Neural crest cell (in vitro differentiated cells): ENCODE measurements at regions not wholly inside any gene's neighbourhood (a gene's known extent, or its start where the extent isn't known, plus 50 kb on each side); places are given as distances from the start of the nearest gene placed in this dataset.

Experiments used
- DNase-seq: peaks from one replicate; pipeline ENCODE4 v3.0.0; 2021; ENCODE audit warnings: low read depth, mixed read lengths, low spot score
- H3K27ac Mint-ChIP-seq: one replicate; pipeline ENCODE4 v1.8.0; 2021; ENCODE audit warnings: mild to moderate bottlenecking, mixed read lengths; ENCODE audit not compliant: unreplicated experiment
- H3K27me3 Mint-ChIP-seq: 2 replicates; pipeline ENCODE4 v1.8.0; 2021; ENCODE audit warnings: low read depth, mild to moderate bottlenecking, mixed read lengths
- H3K36me3 Mint-ChIP-seq: 2 replicates; pipeline ENCODE4 v1.8.0; 2021; ENCODE audit warnings: low read depth, mild to moderate bottlenecking, mixed read lengths
- H3K4me1 Mint-ChIP-seq: 2 replicates; pipeline ENCODE4 v1.8.0; 2021; ENCODE audit warnings: mixed read lengths
- H3K4me3 Mint-ChIP-seq: one replicate; pipeline ENCODE4 v1.8.0; 2021; ENCODE audit warnings: mild to moderate bottlenecking, mixed read lengths
- H3K9me3 Mint-ChIP-seq: 2 replicates; pipeline ENCODE4 v1.8.0; 2021; ENCODE audit warnings: mixed read lengths
- CTCF ChIP-seq: fragments of 200-600 bp; sonication (generic); conservative IDR thresholded peaks from 2 replicates; pipeline ENCODE4 v1.5.0; 2021; ENCODE audit warnings: antibody characterized with exemption, mild to moderate bottlenecking

- DNase-seq, result no peak
- Mint-ChIP-seq H3K9me3 (peaks cover 14% of the 10 kb centered on the region), H3K4me3 (no peak overlapping the region), H3K36me3 (peaks cover 6% of the 10 kb centered on the region), H3K4me1 (no peaks in the 10 kb centered on the region), H3K27ac (no peak overlapping the region), H3K27me3 (no peaks in the 10 kb centered on the region)
- no peak for TF ChIP-seq CTCF
Measured at GRCh38 chr2:155060896-155061295, 362.4 kb downstream of the KCNJ3 start.

GRCh38 chr2:155054712-155055111 lies 356.2 kb downstream of the KCNJ3 start:
- Mint-ChIP-seq H3K4me3 (no peak overlapping the region), H3K4me1 (no peaks in the 10 kb centered on the region), H3K27me3 (no peaks in the 10 kb centered on the region), H3K9me3 (peaks cover 3% of the 10 kb centered on the region), H3K27ac (no peak overlapping the region), H3K36me3 (no peaks in the 10 kb centered on the region)
- no peak for TF ChIP-seq CTCF
- no peak for DNase-seq

DNA sequence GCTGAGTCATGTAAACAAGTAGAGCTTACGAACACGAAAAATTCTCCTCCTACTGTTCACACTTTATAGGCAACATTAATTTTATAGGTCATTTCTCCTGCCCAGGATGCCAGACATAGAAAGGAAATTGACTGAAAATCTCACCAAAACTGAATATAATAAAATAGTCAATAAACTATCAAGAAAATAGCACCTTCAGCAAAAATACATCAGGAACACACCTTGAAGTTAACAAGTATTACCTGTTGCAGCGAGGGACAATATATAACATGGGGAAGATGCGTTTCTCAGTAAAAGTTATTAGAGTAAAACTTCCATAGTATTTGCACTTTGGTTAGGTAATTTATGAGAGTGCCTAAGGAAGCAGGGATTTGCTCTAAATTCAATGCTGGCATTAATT lies 344.6 kb downstream of the KCNJ3 start:
- no peaks in the 10 kb centered on the region for H3K36me3 Mint-ChIP-seq
- H3K27ac Mint-ChIP-seq, result no peak overlapping the region
- no peak for TF ChIP-seq CTCF
- no peaks in the 10 kb centered on the region for H3K4me1 Mint-ChIP-seq
- no peak overlapping the region for H3K4me3 Mint-ChIP-seq
- no peak for DNase-seq
- H3K27me3 Mint-ChIP-seq, result no peaks in the 10 kb centered on the region
- H3K9me3 Mint-ChIP-seq, result peaks cover 6% of the 10 kb centered on the region

GRCh38 chr2:155035308-155035707 lies 336.8 kb downstream of the KCNJ3 start:
- no peak for TF ChIP-seq CTCF
- H3K4me3 Mint-ChIP-seq, result no peak overlapping the region
- no peaks in the 10 kb centered on the region for H3K36me3 Mint-ChIP-seq
- no peaks in the 10 kb centered on the region for H3K4me1 Mint-ChIP-seq
- no peak overlapping the region for H3K27ac Mint-ChIP-seq
- no peaks in the 10 kb centered on the region for H3K9me3 Mint-ChIP-seq
- no peak for DNase-seq
- H3K27me3 Mint-ChIP-seq, result no peaks in the 10 kb centered on the region

- TF ChIP-seq CTCF, result no peak
- no peak overlapping the region for H3K4me3 Mint-ChIP-seq
- no peaks in the 10 kb centered on the region for H3K4me1 Mint-ChIP-seq
- no peaks in the 10 kb centered on the region for H3K36me3 Mint-ChIP-seq
- no peaks in the 10 kb centered on the region for H3K27me3 Mint-ChIP-seq
- H3K9me3 Mint-ChIP-seq, result no peaks in the 10 kb centered on the region
- DNase-seq, result no peak
- no peak overlapping the region for H3K27ac Mint-ChIP-seq
Measured at GRCh38 chr2:155033652-155034051, 335.2 kb downstream of the KCNJ3 start.

DNA sequence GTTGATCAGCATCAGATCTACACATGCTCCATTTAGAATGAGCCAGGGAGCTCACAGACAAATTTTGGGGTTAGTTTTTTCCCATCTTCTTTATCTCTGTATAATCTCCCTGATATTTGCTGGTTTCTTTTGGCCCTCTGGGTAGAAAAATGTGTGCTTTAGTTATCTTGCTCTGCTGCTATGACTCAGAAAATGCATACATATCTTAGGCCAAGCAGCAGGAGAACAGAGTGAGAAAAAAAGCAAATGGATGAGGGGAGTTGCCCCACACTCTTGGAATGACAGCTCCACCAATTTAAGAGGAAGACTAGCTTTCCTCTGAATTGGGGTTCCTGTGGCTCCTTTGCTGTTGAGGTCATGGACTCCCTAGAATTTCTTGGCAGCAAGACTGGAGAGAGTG lies 331.8 kb downstream of the KCNJ3 start:
- H3K4me3 Mint-ChIP-seq, result no peak overlapping the region
- H3K4me1 Mint-ChIP-seq, result no peaks in the 10 kb centered on the region
- DNase-seq, result no peak
- no peaks in the 10 kb centered on the region for H3K9me3 Mint-ChIP-seq
- H3K27me3 Mint-ChIP-seq, result no peaks in the 10 kb centered on the region
- H3K36me3 Mint-ChIP-seq, result no peaks in the 10 kb centered on the region
- no peak for TF ChIP-seq CTCF
- H3K27ac Mint-ChIP-seq, result no peak overlapping the region
